BJ (cell line): ENCODE measurements at regions not wholly inside any gene's neighbourhood (a gene's known extent, or its start where the extent isn't known, plus 50 kb on each side); places are given as distances from the start of the nearest gene placed in this dataset.
"Not testable (repeated sequence)": the region's sequence is repeated elsewhere in the genome, so short reads cannot be mapped to it uniquely, and the experiment has no call there.

Experiments used
- CTCF ChIA-PET: fragments of 350-600 bp; formaldehyde crosslinking; extraction: SDS; loops from one replicate; lab custom pipeline; 2021; ENCODE audit warnings: antibody characterized with exemption, inconsistent platforms; lab: Yijun Ruan, JAX
- POLR2A ChIA-PET: fragments of 300-600 bp; sonication (Branson Sonifier 250); formaldehyde crosslinking; extraction: SDS; loops from one replicate; lab custom pipeline; 2021; ENCODE audit warnings: antibody characterized with exemption; lab: Charles Lee
- DNase-seq: peaks from one replicate; pipeline ENCODE4 v3.0.0-alpha.2; 2011; ENCODE audit warnings: low read depth
- H3K27me3 ChIP-seq: 2 replicates; pipeline ENCODE4 v1.6.0; 2011; ENCODE audit warnings: low read length; ENCODE audit not compliant: control insufficient read depth, insufficient read depth
- H3K36me3 ChIP-seq: 2 replicates; pipeline ENCODE4 v1.5.1; 2011; ENCODE audit warnings: low read length; ENCODE audit not compliant: control insufficient read depth, insufficient read depth
- H3K4me3 ChIP-seq: 2 replicates; pipeline ENCODE4 v1.5.1; 2011; ENCODE audit warnings: low read depth, mild to moderate bottlenecking, control low read depth, low read length
- TF ChIP-seq, protein P1 (sequence below): IDR thresholded peaks from 2 replicates; pipeline ENCODE4 v1.5.1; 2011; ENCODE audit warnings: low read depth, mild to moderate bottlenecking, control low read depth, inconsistent platforms, low read length, moderate library complexity; ENCODE audit not compliant: insufficient read depth

DNA sequence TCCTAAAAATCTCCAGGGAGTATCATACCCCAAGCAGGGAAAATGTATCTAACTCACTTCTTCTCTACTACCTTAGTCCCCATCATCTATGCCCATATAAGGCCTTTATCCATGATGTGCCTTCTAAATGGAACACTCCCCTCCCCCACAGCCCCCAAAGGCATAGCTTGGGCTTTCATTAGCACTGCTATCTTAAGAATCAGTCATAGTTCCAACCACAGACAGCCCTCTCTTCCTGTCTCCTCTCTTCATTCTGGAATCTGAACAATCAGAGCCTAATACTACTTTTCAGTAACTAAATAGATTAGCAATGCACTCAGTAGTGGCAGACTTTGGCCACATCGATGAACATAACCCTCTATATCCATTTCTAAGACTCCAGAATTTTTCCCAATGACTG is 313.2 kb upstream of the DKK2 start:
- POLR2A ChIA-PET, result no interaction called here
- H3K36me3 ChIP-seq, result no peaks in the 10 kb centered on the region
- CTCF ChIA-PET, result no interaction called here
- H3K4me3 ChIP-seq, result no peak overlapping the region
- DNase-seq, result peak; percentile 2
- H3K27me3 ChIP-seq, result no peaks in the 10 kb centered on the region; the same call in 1 of the 2 replicates
- TF ChIP-seq, protein P1, sequence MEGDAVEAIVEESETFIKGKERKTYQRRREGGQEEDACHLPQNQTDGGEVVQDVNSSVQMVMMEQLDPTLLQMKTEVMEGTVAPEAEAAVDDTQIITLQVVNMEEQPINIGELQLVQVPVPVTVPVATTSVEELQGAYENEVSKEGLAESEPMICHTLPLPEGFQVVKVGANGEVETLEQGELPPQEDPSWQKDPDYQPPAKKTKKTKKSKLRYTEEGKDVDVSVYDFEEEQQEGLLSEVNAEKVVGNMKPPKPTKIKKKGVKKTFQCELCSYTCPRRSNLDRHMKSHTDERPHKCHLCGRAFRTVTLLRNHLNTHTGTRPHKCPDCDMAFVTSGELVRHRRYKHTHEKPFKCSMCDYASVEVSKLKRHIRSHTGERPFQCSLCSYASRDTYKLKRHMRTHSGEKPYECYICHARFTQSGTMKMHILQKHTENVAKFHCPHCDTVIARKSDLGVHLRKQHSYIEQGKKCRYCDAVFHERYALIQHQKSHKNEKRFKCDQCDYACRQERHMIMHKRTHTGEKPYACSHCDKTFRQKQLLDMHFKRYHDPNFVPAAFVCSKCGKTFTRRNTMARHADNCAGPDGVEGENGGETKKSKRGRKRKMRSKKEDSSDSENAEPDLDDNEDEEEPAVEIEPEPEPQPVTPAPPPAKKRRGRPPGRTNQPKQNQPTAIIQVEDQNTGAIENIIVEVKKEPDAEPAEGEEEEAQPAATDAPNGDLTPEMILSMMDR, result no peak

DNA sequence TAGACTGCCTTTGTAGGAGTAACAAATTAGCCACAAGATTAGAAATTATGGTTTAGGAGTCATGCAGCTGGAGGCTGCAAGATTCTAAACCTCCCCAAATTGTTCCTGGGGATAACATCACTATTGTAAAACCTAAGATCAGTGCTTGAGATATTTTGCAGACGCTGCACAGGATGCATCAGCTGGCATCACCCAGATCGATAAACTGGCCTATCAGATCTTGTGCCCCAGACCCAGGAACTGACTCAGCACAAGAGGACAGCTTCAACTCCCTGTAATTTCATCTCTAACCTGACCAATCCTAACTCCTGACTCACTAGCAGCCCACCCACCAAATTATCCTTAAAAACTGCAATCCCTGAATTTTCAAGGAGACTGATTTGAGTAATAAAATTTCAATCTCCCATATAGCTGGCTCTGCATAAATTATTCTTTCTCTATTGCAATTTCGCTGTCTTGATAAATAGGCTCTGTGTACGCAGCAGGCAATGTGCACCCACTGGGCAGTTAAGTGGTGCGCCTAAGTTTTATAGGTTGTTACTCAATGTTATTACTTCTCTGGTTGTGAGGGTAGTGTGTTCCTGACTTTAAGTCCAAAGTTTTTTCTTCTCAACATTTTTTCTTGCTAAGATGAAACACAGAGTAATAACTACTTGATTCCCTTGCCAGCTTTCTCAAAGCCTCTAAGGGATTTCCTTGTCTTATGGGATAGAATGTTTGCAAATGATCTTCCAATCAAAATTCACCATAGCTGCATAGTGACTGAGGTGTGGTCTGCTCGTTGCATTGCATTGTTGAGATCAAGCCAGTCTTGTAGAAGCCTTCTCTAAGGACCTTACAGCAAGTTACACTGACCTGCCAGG is 312.3 kb upstream of the DKK2 start:
- TF ChIP-seq, protein P1, result no peak
- Histone ChIP-seq H3K4me3 (no peak overlapping the region), H3K36me3 (no peaks in the 10 kb centered on the region), H3K27me3 (no peaks in the 10 kb centered on the region; the same call in 1 of the 2 replicates)
- DNase-seq, result no peak
- ChIA-PET CTCF (no interaction called here), POLR2A (no interaction called here)

DNA sequence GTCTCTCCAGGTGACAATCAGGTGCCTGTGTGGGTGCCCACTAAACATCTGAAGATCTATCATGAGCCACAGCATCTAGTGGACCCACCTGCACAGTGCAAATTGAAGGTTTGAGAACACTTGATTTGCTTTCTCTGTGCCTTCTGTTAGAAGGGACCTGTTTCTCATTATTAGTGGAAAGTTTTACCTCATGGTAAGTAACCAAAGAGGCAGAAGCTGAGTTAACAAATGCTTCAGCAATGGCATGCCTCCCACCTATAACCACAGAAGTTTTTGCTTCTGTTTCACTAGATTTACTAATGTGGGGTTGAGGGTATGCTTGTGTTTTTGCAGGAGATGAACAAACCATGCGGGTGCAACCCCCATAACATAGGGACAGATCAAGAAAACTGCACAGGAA is 297.4 kb upstream of the DKK2 start:
- Histone ChIP-seq H3K27me3 (no peaks in the 10 kb centered on the region), H3K4me3 (no peak overlapping the region), H3K36me3 (no peaks in the 10 kb centered on the region)
- CTCF ChIA-PET, result no interaction called here
- DNase-seq, result no peak
- POLR2A ChIA-PET, result no interaction called here
- TF ChIP-seq, protein P1, result no peak

DNA sequence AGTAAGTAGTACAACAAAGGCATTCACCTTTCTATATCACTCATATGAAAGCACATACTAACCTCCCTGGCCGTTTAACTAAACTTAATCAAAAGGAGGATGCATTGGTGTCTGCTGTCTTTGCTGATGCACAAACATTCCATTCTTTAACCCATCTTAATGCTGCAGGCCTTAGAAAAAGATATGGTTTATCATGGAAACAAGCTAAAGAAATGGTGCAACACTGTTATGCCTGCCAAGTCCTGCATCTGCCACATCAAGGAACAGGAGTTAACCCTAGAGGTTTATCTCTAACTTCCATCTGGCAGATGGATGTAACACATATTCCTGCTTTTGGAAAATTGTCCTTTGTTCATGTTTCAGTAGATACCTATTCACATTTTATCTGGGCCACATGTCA is 296.5 kb upstream of the DKK2 start:
- H3K36me3 ChIP-seq, CTCF ChIA-PET, DNase-seq, POLR2A ChIA-PET, H3K4me3 ChIP-seq, H3K27me3 ChIP-seq: not testable (repeated sequence)

DNA sequence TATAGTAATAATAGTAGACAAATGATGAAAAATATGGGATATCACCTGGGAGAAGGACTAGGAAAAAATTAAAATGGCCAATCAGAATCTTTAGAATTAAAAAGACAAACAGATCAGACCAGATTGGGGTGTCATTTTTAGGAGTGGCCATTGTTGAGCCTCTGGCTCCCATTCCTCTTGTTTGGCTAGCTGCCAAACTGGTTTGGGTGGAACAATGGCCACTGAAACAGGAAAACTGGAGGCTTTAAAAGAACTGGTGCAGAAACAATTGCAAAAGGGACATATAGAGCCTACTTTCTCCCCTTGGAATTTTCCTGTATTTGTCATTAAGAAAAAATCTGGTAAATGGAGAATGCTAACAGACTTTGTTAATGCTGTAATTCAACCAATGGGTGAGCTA is 294.8 kb upstream of the DKK2 start:
- Histone ChIP-seq H3K36me3 (no peaks in the 10 kb centered on the region), H3K4me3 (no peak overlapping the region), H3K27me3 (no peaks in the 10 kb centered on the region)
- ChIA-PET CTCF (no interaction called here), POLR2A (no interaction called here)
- TF ChIP-seq, protein P1, result no peak
- DNase-seq, result no peak

DNA sequence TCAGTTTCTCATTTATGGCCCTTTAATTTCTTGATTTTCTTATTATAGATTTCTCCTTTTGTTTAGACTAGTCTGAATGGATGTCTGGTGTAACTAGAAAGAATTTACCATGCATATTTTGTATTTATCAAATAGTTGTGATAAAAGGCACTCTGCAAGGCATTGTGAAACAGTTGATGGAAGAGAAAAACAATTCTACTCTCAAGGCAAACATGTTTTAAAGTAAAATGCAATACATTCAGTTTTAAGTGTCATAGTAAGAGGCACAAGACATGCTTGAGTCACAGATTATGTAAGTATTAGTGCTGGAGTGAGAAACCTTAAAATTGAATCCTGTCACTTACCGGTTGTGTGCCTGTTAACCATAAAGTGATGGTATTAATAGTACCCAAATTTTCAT is 283.3 kb upstream of the DKK2 start:
- ChIA-PET POLR2A (no interaction called here), CTCF (no interaction called here)
- H3K27me3 ChIP-seq, result no peaks in the 10 kb centered on the region
- no peaks in the 10 kb centered on the region for H3K36me3 ChIP-seq
- H3K4me3 ChIP-seq, result no peak overlapping the region
- TF ChIP-seq, protein P1, result no peak
- DNase-seq, result no peak
